ENCODE measurements at regions not wholly inside any gene's neighbourhood (a gene's known extent, or its start where the extent isn't known, plus 50 kb on each side); places are given as distances from the start of the nearest gene placed in this dataset.
A peak's percentile ranks its signal among the peaks of the same experiment; 100 is the strongest.

GRCh38 chr2:7109533-7109885 lies 192.3 kb downstream of the RNF144A start:
- no peaks in the 10 kb centered on the region for H3K27me3 ChIP-seq (ENCODE audit: insufficient read depth, low read length, poor library complexity, severe bottlenecking)
- no peaks in the 10 kb centered on the region for H3K9me2 ChIP-seq (replicated peaks; ENCODE audit: low read depth, low read length)
- TF ChIP-seq CTCF (conservative IDR thresholded peaks at IDR 0.05; ENCODE audit: low read length), result no peak
- no peak for TF ChIP-seq EZH2phosphoT487 (IDR thresholded peaks at IDR 0.05; ENCODE audit: borderline replicate concordance)
- H2AFZ ChIP-seq (ENCODE audit: low read length), result no peak overlapping the region
- H3K4me1 ChIP-seq (ENCODE audit: insufficient read depth, low read length, poor library complexity, severe bottlenecking), result no peaks in the 10 kb centered on the region
- H3F3A ChIP-seq (ENCODE audit: low read depth), result no peaks in the 10 kb centered on the region
- H4K20me1 ChIP-seq (ENCODE audit: insufficient read depth, low read length, poor library complexity, severe bottlenecking), result no peaks in the 10 kb centered on the region
- H3K36me3 ChIP-seq (ENCODE audit: insufficient read depth, low read length), result no peaks in the 10 kb centered on the region
- H3K9me3 ChIP-seq (ENCODE audit: insufficient read depth, low read depth, low read length), result no peaks in the 10 kb centered on the region
- no peaks in the 10 kb centered on the region for H3K79me2 ChIP-seq (ENCODE audit: insufficient read depth, low read length)
- no peak overlapping the region for H3K4me2 ChIP-seq (ENCODE audit: low read depth, low read length, poor library complexity, severe bottlenecking)
- no peak overlapping the region for H3K9ac ChIP-seq (ENCODE audit: low read depth, low read length, poor library complexity, severe bottlenecking)
- H3K4me3 ChIP-seq (ENCODE audit: low read length, poor library complexity, severe bottlenecking), result no peak overlapping the region

DNA sequence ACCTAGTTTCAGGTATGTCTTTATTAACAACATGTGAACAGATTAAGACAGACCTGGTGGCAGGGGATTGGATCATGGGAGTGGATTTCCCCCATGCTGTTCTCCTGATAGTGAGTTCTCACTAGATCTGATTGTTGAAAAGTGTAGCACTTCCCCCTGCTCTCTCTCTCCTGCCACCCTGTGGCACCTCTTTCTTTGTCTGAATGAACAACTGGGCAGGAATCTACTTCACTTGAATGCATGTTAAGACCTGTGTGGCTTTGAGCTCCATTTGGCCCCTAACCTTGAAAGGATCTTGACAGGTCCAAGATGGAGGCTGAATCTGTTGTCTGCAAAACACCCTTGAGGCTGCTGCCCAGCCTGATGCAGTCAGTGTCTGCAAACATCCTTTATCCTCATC lies 194.4 kb downstream of the RNF144A start:
- Histone ChIP-seq H3K9me3 (ENCODE audit: insufficient read depth, low read depth, low read length) (no peaks in the 10 kb centered on the region), H4K20me1 (ENCODE audit: insufficient read depth, low read length, poor library complexity, severe bottlenecking) (no peaks in the 10 kb centered on the region), H3K9me2 (replicated peaks; ENCODE audit: low read depth, low read length) (no peaks in the 10 kb centered on the region), H3K27me3 (ENCODE audit: insufficient read depth, low read length, poor library complexity, severe bottlenecking) (no peaks in the 10 kb centered on the region), H3K4me1 (ENCODE audit: insufficient read depth, low read length, poor library complexity, severe bottlenecking) (no peaks in the 10 kb centered on the region), H3K4me3 (ENCODE audit: low read length, poor library complexity, severe bottlenecking) (no peak overlapping the region), H3K9ac (ENCODE audit: low read depth, low read length, poor library complexity, severe bottlenecking) (no peak overlapping the region), H3F3A (ENCODE audit: low read depth) (no peaks in the 10 kb centered on the region), H2AFZ (ENCODE audit: low read length) (no peak overlapping the region; the same call in 1 of the 2 replicates), H3K79me2 (ENCODE audit: insufficient read depth, low read length) (no peaks in the 10 kb centered on the region), H3K36me3 (ENCODE audit: insufficient read depth, low read length) (no peaks in the 10 kb centered on the region), H3K4me2 (ENCODE audit: low read depth, low read length, poor library complexity, severe bottlenecking) (no peak overlapping the region)
- no peak for TF ChIP-seq EZH2phosphoT487 (IDR thresholded peaks at IDR 0.05; ENCODE audit: borderline replicate concordance)
- peak; percentile 53 for TF ChIP-seq CTCF (conservative IDR thresholded peaks at IDR 0.05; ENCODE audit: low read length)

GRCh38 chr2:7115364-7115763 lies 198.2 kb downstream of the RNF144A start:
- H3K9me3 ChIP-seq (ENCODE audit: insufficient read depth, low read depth, low read length), result no peaks in the 10 kb centered on the region
- H4K20me1 ChIP-seq (ENCODE audit: insufficient read depth, low read length, poor library complexity, severe bottlenecking), result no peaks in the 10 kb centered on the region
- H3F3A ChIP-seq (ENCODE audit: low read depth), result no peaks in the 10 kb centered on the region
- no peak overlapping the region for H3K4me3 ChIP-seq (ENCODE audit: low read length, poor library complexity, severe bottlenecking)
- H3K79me2 ChIP-seq (ENCODE audit: insufficient read depth, low read length), result no peaks in the 10 kb centered on the region
- no peak overlapping the region for H2AFZ ChIP-seq (ENCODE audit: low read length)
- H3K4me1 ChIP-seq (ENCODE audit: insufficient read depth, low read length, poor library complexity, severe bottlenecking), result no peaks in the 10 kb centered on the region
- TF ChIP-seq EZH2phosphoT487 (IDR thresholded peaks at IDR 0.05; ENCODE audit: borderline replicate concordance) (no peak), CTCF (conservative IDR thresholded peaks at IDR 0.05; ENCODE audit: low read length) (no peak)
- no peaks in the 10 kb centered on the region for H3K27me3 ChIP-seq (ENCODE audit: insufficient read depth, low read length, poor library complexity, severe bottlenecking)
- H3K36me3 ChIP-seq (ENCODE audit: insufficient read depth, low read length), result no peaks in the 10 kb centered on the region
- no peaks in the 10 kb centered on the region for H3K9me2 ChIP-seq (replicated peaks; ENCODE audit: low read depth, low read length)
- no peak overlapping the region for H3K9ac ChIP-seq (ENCODE audit: low read depth, low read length, poor library complexity, severe bottlenecking)
- H3K4me2 ChIP-seq (ENCODE audit: low read depth, low read length, poor library complexity, severe bottlenecking), result no peak overlapping the region

All from Loucy (cell line).